ENCODE measurements at regions not wholly inside any gene's neighbourhood (a gene's known extent, or its start where the extent isn't known, plus 50 kb on each side); places are given as distances from the start of the nearest gene placed in this dataset.

- Histone ChIP-seq H3K9me3 (replicated peaks; ENCODE audit: control insufficient read depth, insufficient read depth, low read length) (no peaks in the 10 kb centered on the region), H3K4me3 (replicated peaks in 1 of 3; ENCODE audit: insufficient read depth in 1 of 3, low read depth in 1 of 3, low read length in 3 of 3) (no peak overlapping the region), H4K20me1 (replicated peaks; ENCODE audit: control insufficient read depth, extremely low read depth, insufficient read depth, low read length) (no peaks in the 10 kb centered on the region), H3K36me3 (ENCODE audit: control insufficient read depth in 2 of 2, extremely low read depth in 1 of 2, insufficient read depth in 2 of 2, low read length in 2 of 2) (no peaks in the 10 kb centered on the region), H3K79me2 (ENCODE audit: control insufficient read depth, insufficient read depth, low read length) (no peaks in the 10 kb centered on the region), H3K9me1 (replicated peaks; ENCODE audit: control insufficient read depth, extremely low read depth, insufficient read depth, low read length) (no peaks in the 10 kb centered on the region), H3K27ac (ENCODE audit: insufficient read depth, low read depth, low read length) (no peak overlapping the region), H3K9ac (replicated peaks; ENCODE audit: extremely low read depth, insufficient read depth, low read length) (no peak overlapping the region), H3K4me1 (ENCODE audit: control insufficient read depth, extremely low read depth, insufficient read depth, low read length) (no peaks in the 10 kb centered on the region), H3K27me3 (ENCODE audit: control insufficient read depth in 2 of 2, insufficient read depth in 2 of 2, low read length in 2 of 2) (no peaks in the 10 kb centered on the region), H2AFZ (ENCODE audit: low read depth, low read length) (peak overlapping the region; percentile 62), H3K4me2 (ENCODE audit: insufficient read depth, low read length) (no peak overlapping the region)
- intact Hi-C loops (cut with micrococcal nuclease) = no loop called here
- POLR2A ChIA-PET = no interaction called here
- BruUV-seq (replicated peaks) = no TSS peak
- DNase-seq (ENCODE audit: low read depth, low spot score) = peak; percentile 5
- dilution Hi-C loops (cut with MboI; ENCODE audit: extremely low pct_ligation_motif_present, low sequenced_read_pairs) = no loop called here
- CTCF ChIA-PET = no interaction called here
- TF ChIP-seq POLR2AphosphoS5 (IDR thresholded peaks at IDR 0.05; ENCODE audit: insufficient read depth, low read depth, low read length) (no peak), FOS (IDR thresholded peaks at IDR 0.05; ENCODE audit: borderline replicate concordance, insufficient read depth, low read length) (peak; percentile 44)
- FAIRE-seq = no peak
These were observed 156.1 kb downstream of the GPAT3 start for GRCh38 chr4:83692028-83692427.

- DNase-seq (ENCODE audit: low read depth, low spot score) = peak; percentile 16
- dilution Hi-C loops (cut with MboI; ENCODE audit: extremely low pct_ligation_motif_present, low sequenced_read_pairs) = no loop called here
- CTCF ChIA-PET = interaction anchor here (0.7 to 1.6 kb wide), 2 partner anchors 29 to 42 kb away, joined by 4 read pairs; no protein-coding TSS in a partner anchor
- intact Hi-C loops (cut with micrococcal nuclease) = no loop called here
- Histone ChIP-seq H2AFZ (ENCODE audit: low read depth, low read length) (no peak overlapping the region), H3K27ac (ENCODE audit: insufficient read depth, low read depth, low read length) (no peak overlapping the region), H3K4me2 (ENCODE audit: insufficient read depth, low read length) (no peak overlapping the region), H3K9me3 (replicated peaks; ENCODE audit: control insufficient read depth, insufficient read depth, low read length) (no peaks in the 10 kb centered on the region), H3K4me3 (replicated peaks in 1 of 3; ENCODE audit: insufficient read depth in 1 of 3, low read depth in 1 of 3, low read length in 3 of 3) (no peak overlapping the region), H3K9me1 (replicated peaks; ENCODE audit: control insufficient read depth, extremely low read depth, insufficient read depth, low read length) (no peaks in the 10 kb centered on the region), H4K20me1 (replicated peaks; ENCODE audit: control insufficient read depth, extremely low read depth, insufficient read depth, low read length) (no peaks in the 10 kb centered on the region), H3K4me1 (ENCODE audit: control insufficient read depth, extremely low read depth, insufficient read depth, low read length) (peaks cover 5% of the 10 kb centered on the region), H3K36me3 (ENCODE audit: control insufficient read depth in 2 of 2, extremely low read depth in 1 of 2, insufficient read depth in 2 of 2, low read length in 2 of 2) (no peaks in the 10 kb centered on the region), H3K27me3 (ENCODE audit: control insufficient read depth in 2 of 2, insufficient read depth in 2 of 2, low read length in 2 of 2) (no peaks in the 10 kb centered on the region), H3K9ac (replicated peaks; ENCODE audit: extremely low read depth, insufficient read depth, low read length) (no peak overlapping the region), H3K79me2 (ENCODE audit: control insufficient read depth, insufficient read depth, low read length) (no peaks in the 10 kb centered on the region)
- no peak for FAIRE-seq
- POLR2A ChIA-PET = no interaction called here
- BruUV-seq (replicated peaks) = no TSS peak
- peak; percentile 76 for TF ChIP-seq FOS (IDR thresholded peaks at IDR 0.05; ENCODE audit: borderline replicate concordance, insufficient read depth, low read length)
- TF ChIP-seq POLR2AphosphoS5 (IDR thresholded peaks at IDR 0.05; ENCODE audit: insufficient read depth, low read depth, low read length) = no peak
These were observed 150.3 kb downstream of the GPAT3 start for GRCh38 chr4:83686166-83686565.
